GM12865 (cell line): ENCODE measurements at regions not wholly inside any gene's neighbourhood (a gene's known extent, or its start where the extent isn't known, plus 50 kb on each side); places are given as distances from the start of the nearest gene placed in this dataset.

Source experiments
- DNase-seq: peaks from one replicate; pipeline ENCODE4 v3.0.0; 2010; ENCODE audit warnings: low read depth
- H3K4me3 ChIP-seq: 2 replicates; pipeline ENCODE4 v1.5.1; 2011; ENCODE audit warnings: mild to moderate bottlenecking, low read depth, low read length, control low read depth
- TF ChIP-seq, protein P1 (sequence below): IDR thresholded peaks from 2 replicates; pipeline ENCODE4 v1.5.1; 2011; ENCODE audit warnings: low read length, control low read depth, low read depth, inconsistent platforms; ENCODE audit not compliant: insufficient read depth; ENCODE audit errors: missing control alignments

- DNase-seq = no peak
- TF ChIP-seq, protein P1, sequence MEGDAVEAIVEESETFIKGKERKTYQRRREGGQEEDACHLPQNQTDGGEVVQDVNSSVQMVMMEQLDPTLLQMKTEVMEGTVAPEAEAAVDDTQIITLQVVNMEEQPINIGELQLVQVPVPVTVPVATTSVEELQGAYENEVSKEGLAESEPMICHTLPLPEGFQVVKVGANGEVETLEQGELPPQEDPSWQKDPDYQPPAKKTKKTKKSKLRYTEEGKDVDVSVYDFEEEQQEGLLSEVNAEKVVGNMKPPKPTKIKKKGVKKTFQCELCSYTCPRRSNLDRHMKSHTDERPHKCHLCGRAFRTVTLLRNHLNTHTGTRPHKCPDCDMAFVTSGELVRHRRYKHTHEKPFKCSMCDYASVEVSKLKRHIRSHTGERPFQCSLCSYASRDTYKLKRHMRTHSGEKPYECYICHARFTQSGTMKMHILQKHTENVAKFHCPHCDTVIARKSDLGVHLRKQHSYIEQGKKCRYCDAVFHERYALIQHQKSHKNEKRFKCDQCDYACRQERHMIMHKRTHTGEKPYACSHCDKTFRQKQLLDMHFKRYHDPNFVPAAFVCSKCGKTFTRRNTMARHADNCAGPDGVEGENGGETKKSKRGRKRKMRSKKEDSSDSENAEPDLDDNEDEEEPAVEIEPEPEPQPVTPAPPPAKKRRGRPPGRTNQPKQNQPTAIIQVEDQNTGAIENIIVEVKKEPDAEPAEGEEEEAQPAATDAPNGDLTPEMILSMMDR = no peak
- H3K4me3 ChIP-seq = no peak overlapping the region
These were observed 83.5 kb upstream of the SPIN4 start for GRCh38 chrX:63434665-63435064.

GRCh38 chrX:63434206-63434605 lies 83.1 kb upstream of the SPIN4 start:
- no peak overlapping the region for H3K4me3 ChIP-seq
- DNase-seq = no peak
- TF ChIP-seq, protein P1 = no peak

GRCh38 chrX:63430026-63430425 lies 78.9 kb upstream of the SPIN4 start:
- TF ChIP-seq, protein P1 = no peak
- DNase-seq = no peak
- no peak overlapping the region for H3K4me3 ChIP-seq

DNA sequence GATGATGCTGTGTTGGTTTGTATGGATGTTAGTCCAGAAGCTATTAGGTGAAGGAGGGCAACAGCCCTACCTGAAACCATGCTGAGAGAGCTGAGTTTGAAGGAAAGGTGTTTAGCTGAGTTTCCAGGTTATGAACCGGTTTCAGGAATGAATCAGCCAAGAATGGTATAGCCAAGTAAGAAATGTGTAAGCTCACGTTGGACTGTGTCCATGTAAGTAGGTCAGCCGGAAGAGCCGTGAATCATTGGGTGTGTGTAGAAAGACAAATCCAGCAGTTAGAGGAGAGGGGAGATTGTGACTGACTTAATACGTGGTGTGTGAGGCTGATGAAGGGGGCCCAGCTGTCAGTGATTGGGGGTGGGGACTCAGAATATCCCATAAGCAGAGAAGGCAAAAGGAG lies 77.2 kb upstream of the SPIN4 start:
- H3K4me3 ChIP-seq = no peak overlapping the region
- DNase-seq = no peak
- TF ChIP-seq, protein P1 = no peak

GRCh38 chrX:63426519-63426918 lies 75.4 kb upstream of the SPIN4 start:
- TF ChIP-seq, protein P1 = no peak
- no peak for DNase-seq
- no peak overlapping the region for H3K4me3 ChIP-seq

- TF ChIP-seq, protein P1 = no peak
- no peak overlapping the region for H3K4me3 ChIP-seq
- no peak for DNase-seq
These were observed 72.9 kb upstream of the SPIN4 start for GRCh38 chrX:63424063-63424462.

GRCh38 chrX:63421411-63421810 lies 70.3 kb upstream of the SPIN4 start:
- no peak for DNase-seq
- H3K4me3 ChIP-seq = no peak overlapping the region
- TF ChIP-seq, protein P1 = no peak
